Endothelial cell of umbilical vein (primary cell): ENCODE measurements at regions not wholly inside any gene's neighbourhood (a gene's known extent, or its start where the extent isn't known, plus 50 kb on each side); places are given as distances from the start of the nearest gene placed in this dataset.

Source experiments
- BruUV-seq: library from RNA; stranded (reverse); fragments of 400-500 nt; replicated peaks from 2 replicates; lab custom pipeline; 2021; lab: Mats Ljungman, UMichigan
- CTCF ChIA-PET: fragments of 300-600, 350-600 bp; sonication (Branson Sonifier 250); formaldehyde crosslinking; loops from one replicate; lab custom pipeline; 2021; ENCODE audit warnings: antibody characterized with exemption, inconsistent platforms; lab: Charles Lee
- POLR2A ChIA-PET: fragments of 300-600, 350-600 bp; sonication (Branson Sonifier 250); formaldehyde crosslinking; loops from one replicate; lab custom pipeline; 2021; ENCODE audit warnings: antibody characterized with exemption, inconsistent platforms; lab: Charles Lee
- DNase-seq: peaks from one replicate; pipeline ENCODE4 v3.0.0-alpha.2; 2011; ENCODE audit warnings: low read depth, low spot score
- FAIRE-seq: peaks from 2 replicates; lab custom pipeline; 2011; peaks lifted over from hg19 to GRCh38; lab: Jason Lieb, UNC
- H2AFZ ChIP-seq: 2 replicates; pipeline ENCODE4 v1.6.0; 2012; ENCODE audit warnings: low read depth, low read length, control low read depth, inconsistent platforms
- H3K27ac ChIP-seq: 2 replicates; pipeline ENCODE4 v1.5.1; 2011; ENCODE audit warnings: low read depth, mild to moderate bottlenecking, control low read depth, low read length, moderate library complexity; ENCODE audit not compliant: insufficient read depth
- H3K27me3 ChIP-seq, 2 experiments: 2 replicates each; pipeline versions ENCODE4 v1.6.0 to v1.6.1; 2011; ENCODE audit warnings: low read length in 2 of 2, mixed read lengths in 1 of 2; ENCODE audit not compliant: control insufficient read depth in 2 of 2, insufficient read depth in 2 of 2
- H3K36me3 ChIP-seq, 2 experiments: 2 replicates in 1 of 2; 3 replicates in 1 of 2; pipeline ENCODE4 v1.5.1; 2011; ENCODE audit warnings: low read length in 2 of 2, mild to moderate bottlenecking in 1 of 2, moderate library complexity in 1 of 2; ENCODE audit not compliant: control insufficient read depth in 2 of 2, insufficient read depth in 2 of 2; ENCODE audit errors: extremely low read depth in 1 of 2
- H3K4me1 ChIP-seq: 3 replicates; pipeline ENCODE4 v1.5.1; 2011; ENCODE audit warnings: mild to moderate bottlenecking, low read length; ENCODE audit not compliant: control insufficient read depth, insufficient read depth; ENCODE audit errors: extremely low read depth
- H3K4me2 ChIP-seq: 2 replicates; pipeline ENCODE4 v1.6.1; 2011; ENCODE audit warnings: low read length, control low read depth, mixed read lengths; ENCODE audit not compliant: insufficient read depth
- H3K4me3 ChIP-seq, 3 experiments: fragments of 200-600 bp in 1 of 3; sonication (generic), shearing (Covaris generic) in 1 of 3; replicated peaks in 1 of 3; 2 replicates each; pipeline ENCODE4 v1.5.1; 2011 to 2016; ENCODE audit warnings: control low read depth in 3 of 3, low read length in 3 of 3, mild to moderate bottlenecking in 2 of 3, inconsistent platforms in 1 of 3, low read depth in 1 of 3, moderate library complexity in 1 of 3; ENCODE audit not compliant: insufficient read depth in 1 of 3
- H3K79me2 ChIP-seq: 2 replicates; pipeline ENCODE4 v1.6.0; 2012; ENCODE audit warnings: low read length, inconsistent platforms; ENCODE audit not compliant: control insufficient read depth, insufficient read depth
- H3K9ac ChIP-seq: replicated peaks from 2 replicates; pipeline ENCODE3; 2011; ENCODE audit warnings: low read length, control low read depth; ENCODE audit not compliant: insufficient read depth; ENCODE audit errors: extremely low read depth
- H3K9me1 ChIP-seq: replicated peaks from 3 replicates; pipeline ENCODE4 v1.6.0; 2011; ENCODE audit warnings: mild to moderate bottlenecking, low read length; ENCODE audit not compliant: control insufficient read depth, insufficient read depth; ENCODE audit errors: extremely low read depth
- H3K9me3 ChIP-seq: replicated peaks from 2 replicates; pipeline ENCODE4 v1.5.1; 2012; ENCODE audit warnings: low read length, inconsistent platforms; ENCODE audit not compliant: control insufficient read depth, insufficient read depth
- H4K20me1 ChIP-seq: replicated peaks from 2 replicates; pipeline ENCODE3; 2011; ENCODE audit warnings: mild to moderate bottlenecking, low read length; ENCODE audit not compliant: control insufficient read depth, insufficient read depth; ENCODE audit errors: extremely low read depth
- EZH2 ChIP-seq: IDR thresholded peaks from 2 replicates; pipeline ENCODE4 v1.6.1; 2012; ENCODE audit warnings: borderline replicate concordance, low read depth, mild to moderate bottlenecking, moderate library complexity, low read length, inconsistent platforms; ENCODE audit not compliant: severe bottlenecking
- FOS ChIP-seq: IDR thresholded peaks from 2 replicates; pipeline ENCODE4 v1.6.1; 2011; ENCODE audit warnings: mild to moderate bottlenecking, low read length, moderate library complexity, borderline replicate concordance; ENCODE audit not compliant: insufficient read depth
- GATA2 ChIP-seq: IDR thresholded peaks from 2 replicates; pipeline ENCODE4 v1.7.0; 2011; ENCODE audit warnings: low read depth, mild to moderate bottlenecking, moderate library complexity, mixed read lengths, low read length; ENCODE audit not compliant: insufficient read length, insufficient read depth
- JUN ChIP-seq: IDR thresholded peaks from 2 replicates; pipeline ENCODE4 v1.6.1; 2011; ENCODE audit warnings: borderline replicate concordance, low read depth; ENCODE audit not compliant: insufficient read length, insufficient read depth
- MAX ChIP-seq: IDR thresholded peaks from 2 replicates; pipeline ENCODE4 v1.6.1; 2011; ENCODE audit not compliant: insufficient read depth, insufficient read length
- MYC ChIP-seq: IDR thresholded peaks from one replicate; pipeline ENCODE4 v1.6.1; 2011; ENCODE audit warnings: mild to moderate bottlenecking, low read depth, low read length
- POLR2A ChIP-seq: IDR thresholded peaks from 2 replicates; pipeline ENCODE4 v1.6.1; 2012; ENCODE audit warnings: low read depth, mild to moderate bottlenecking, control low read depth, low read length
- POLR2AphosphoS5 ChIP-seq: IDR thresholded peaks from 2 replicates; pipeline ENCODE4 v1.6.1; 2012; ENCODE audit warnings: low read depth, mild to moderate bottlenecking, control low read depth, low read length, moderate library complexity; ENCODE audit not compliant: insufficient read depth
- dilution Hi-C: fragments of 300-500 bp; cut with MboI; formaldehyde crosslinking; loops from one replicate; pipeline ENCODE4 v1.15.0; 2019; ENCODE audit warnings: low sequenced_read_pairs; ENCODE audit not compliant: extremely low pct_ligation_motif_present
- intact Hi-C: fragments of 100-400 bp; cut with micrococcal nuclease; formaldehyde crosslinking; loops from one replicate; pipeline ENCODE4 v1.10.0; 2022
- TF ChIP-seq, protein P1 (sequence below), 2 donors: IDR thresholded peaks; 1 replicate in 1 of 2; 2 replicates in 1 of 2; pipeline ENCODE4 v1.5.1; 2011; ENCODE audit warnings: low read length in 2 of 2, mild to moderate bottlenecking in 2 of 2, moderate library complexity in 2 of 2, control low read depth in 1 of 2, inconsistent platforms in 1 of 2, low read depth in 1 of 2; ENCODE audit not compliant: insufficient read depth in 1 of 2; ENCODE audit errors: extremely low read depth in 1 of 2

DNA sequence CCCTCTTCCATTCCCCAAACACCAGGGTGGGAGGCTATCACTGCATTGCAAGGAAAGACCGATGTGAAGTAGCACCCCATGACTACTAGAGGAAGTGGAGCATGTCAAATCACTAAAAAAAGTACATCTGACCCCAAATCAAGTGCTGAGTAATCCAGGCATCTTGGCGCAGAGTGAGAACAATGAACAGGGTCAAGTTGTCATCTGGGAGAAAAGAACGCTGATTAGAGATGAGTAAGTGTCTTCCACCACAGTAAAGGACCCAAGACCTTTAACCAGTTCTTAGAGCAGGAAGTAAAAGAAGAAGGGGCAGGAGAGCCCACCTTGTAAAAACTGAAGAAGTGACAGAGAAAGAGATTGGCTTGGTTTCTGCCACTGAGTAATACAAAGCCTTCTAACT is 75.0 kb upstream of the RAD23B start:
- ChIA-PET CTCF (no interaction called here), POLR2A (no interaction called here)
- intact Hi-C loops = no loop called here
- no peaks in the 10 kb centered on the region for H3K9me1 ChIP-seq
- no peak overlapping the region for H3K4me3 ChIP-seq
- no peaks in the 10 kb centered on the region for H3K27me3 ChIP-seq
- no peaks in the 10 kb centered on the region for H4K20me1 ChIP-seq
- H3K4me2 ChIP-seq = no peak overlapping the region
- H3K36me3 ChIP-seq = no peaks in the 10 kb centered on the region
- FAIRE-seq (no peak), DNase-seq (no peak)
- H3K9ac ChIP-seq = no peak overlapping the region
- no peak overlapping the region for H2AFZ ChIP-seq
- H3K79me2 ChIP-seq = no peaks in the 10 kb centered on the region
- TF ChIP-seq JUN (no peak), GATA2 (peak; percentile 20)
- no peaks in the 10 kb centered on the region for H3K9me3 ChIP-seq
- BruUV-seq = no TSS peak
- dilution Hi-C loops = no loop called here
- H3K4me1 ChIP-seq = no peaks in the 10 kb centered on the region
- no peak overlapping the region for H3K27ac ChIP-seq

GRCh38 chr9:107210775-107211174 is 72.3 kb upstream of the RAD23B start:
- Histone ChIP-seq H3K27me3 (no peaks in the 10 kb centered on the region), H4K20me1 (no peaks in the 10 kb centered on the region), H3K9me3 (no peaks in the 10 kb centered on the region), H3K4me1 (no peaks in the 10 kb centered on the region), H3K9me1 (no peaks in the 10 kb centered on the region), H3K27ac (no peak overlapping the region), H2AFZ (no peak overlapping the region), H3K9ac (no peak overlapping the region), H3K4me3 (no peak overlapping the region), H3K4me2 (no peak overlapping the region), H3K36me3 (no peaks in the 10 kb centered on the region), H3K79me2 (no peaks in the 10 kb centered on the region)
- intact Hi-C loops (no loop called here), dilution Hi-C loops (no loop called here)
- TF ChIP-seq, protein P1, sequence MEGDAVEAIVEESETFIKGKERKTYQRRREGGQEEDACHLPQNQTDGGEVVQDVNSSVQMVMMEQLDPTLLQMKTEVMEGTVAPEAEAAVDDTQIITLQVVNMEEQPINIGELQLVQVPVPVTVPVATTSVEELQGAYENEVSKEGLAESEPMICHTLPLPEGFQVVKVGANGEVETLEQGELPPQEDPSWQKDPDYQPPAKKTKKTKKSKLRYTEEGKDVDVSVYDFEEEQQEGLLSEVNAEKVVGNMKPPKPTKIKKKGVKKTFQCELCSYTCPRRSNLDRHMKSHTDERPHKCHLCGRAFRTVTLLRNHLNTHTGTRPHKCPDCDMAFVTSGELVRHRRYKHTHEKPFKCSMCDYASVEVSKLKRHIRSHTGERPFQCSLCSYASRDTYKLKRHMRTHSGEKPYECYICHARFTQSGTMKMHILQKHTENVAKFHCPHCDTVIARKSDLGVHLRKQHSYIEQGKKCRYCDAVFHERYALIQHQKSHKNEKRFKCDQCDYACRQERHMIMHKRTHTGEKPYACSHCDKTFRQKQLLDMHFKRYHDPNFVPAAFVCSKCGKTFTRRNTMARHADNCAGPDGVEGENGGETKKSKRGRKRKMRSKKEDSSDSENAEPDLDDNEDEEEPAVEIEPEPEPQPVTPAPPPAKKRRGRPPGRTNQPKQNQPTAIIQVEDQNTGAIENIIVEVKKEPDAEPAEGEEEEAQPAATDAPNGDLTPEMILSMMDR (IDR thresholded peaks at IDR 0.05; ENCODE audit: extremely low read depth in 1 of 2, insufficient read depth in 1 of 2, low read depth in 1 of 2, low read length in 2 of 2) = no peak
- TF ChIP-seq JUN = no peak
- no peak for TF ChIP-seq MYC
- TF ChIP-seq POLR2AphosphoS5 = no peak
- no peak for TF ChIP-seq EZH2
- no peak for TF ChIP-seq FOS
- no peak for TF ChIP-seq GATA2
- TF ChIP-seq MAX = no peak
- TF ChIP-seq POLR2A = no peak
- POLR2A ChIA-PET = no interaction called here
- CTCF ChIA-PET = interaction anchor here (0.6 kb wide), 1 partner anchor 134 kb away, joined by 3 read pairs; no protein-coding TSS in a partner anchor
- FAIRE-seq (no peak), DNase-seq (no peak)
- no TSS peak for BruUV-seq
